ENCODE measurements at regions not wholly inside any gene's neighbourhood (a gene's known extent, or its start where the extent isn't known, plus 50 kb on each side); places are given as distances from the start of the nearest gene placed in this dataset.

- no peak for TF ChIP-seq CTCF (conservative IDR thresholded peaks at IDR 0.05; ENCODE audit: low read depth, low read length)
- TF ChIP-seq EZH2phosphoT487 (IDR thresholded peaks at IDR 0.05; ENCODE audit: borderline replicate concordance, low read length) = no peak
- TF ChIP-seq EZH2 (IDR thresholded peaks at IDR 0.05; ENCODE audit: low read length, unreplicated experiment) = no peak
Measured at GRCh38 chr10:23869996-23870395, 338.9 kb upstream of the KIAA1217 start.
